ENCODE measurements at regions not wholly inside any gene's neighbourhood (a gene's known extent, or its start where the extent isn't known, plus 50 kb on each side); places are given as distances from the start of the nearest gene placed in this dataset.

GRCh38 chr6:74420221-74420620 lies 724.2 kb downstream of the CD109 start:
- TF ChIP-seq YBX1 (IDR thresholded peaks at IDR 0.05), result no peak
- TF ChIP-seq ZNF146 (CRISPR knock-in tag; IDR thresholded peaks at IDR 0.05; ENCODE audit: unreplicated experiment), result no peak
- no peak for TF ChIP-seq ZNF780A (CRISPR knock-in tag; IDR thresholded peaks at IDR 0.05)
- TF ChIP-seq ZSCAN29 (IDR thresholded peaks at IDR 0.05), result no peak
- no peak for TF ChIP-seq CBX5 (IDR thresholded peaks at IDR 0.05; ENCODE audit: borderline replicate concordance, low read depth)
- TF ChIP-seq PREB (CRISPR knock-in tag; IDR thresholded peaks at IDR 0.05), result no peak
- TF ChIP-seq HDAC2 (IDR thresholded peaks at IDR 0.05), result no peak
- no peak for TF ChIP-seq GTF2F1 (IDR thresholded peaks at IDR 0.05; ENCODE audit: low read depth, low read length)

Measured in K562 (cell line).